HG03571 (cell line): ENCODE measurements at regions not wholly inside any gene's neighbourhood (a gene's known extent, or its start where the extent isn't known, plus 50 kb on each side); places are given as distances from the start of the nearest gene placed in this dataset.
"Not testable (repeated sequence)": the region's sequence is repeated elsewhere in the genome, so short reads cannot be mapped to it uniquely, and the experiment has no call there.

Source experiments
- ATAC-seq: cut with Tn5 transposase; IDR thresholded peaks from one replicate; pipeline ENCODE4 v1.9.1; 2021; ENCODE audit not compliant: unreplicated experiment

GRCh38 chr10:28986117-28986792, 302.6 kb upstream of the LYZL1 start:
- no peak for ATAC-seq

DNA sequence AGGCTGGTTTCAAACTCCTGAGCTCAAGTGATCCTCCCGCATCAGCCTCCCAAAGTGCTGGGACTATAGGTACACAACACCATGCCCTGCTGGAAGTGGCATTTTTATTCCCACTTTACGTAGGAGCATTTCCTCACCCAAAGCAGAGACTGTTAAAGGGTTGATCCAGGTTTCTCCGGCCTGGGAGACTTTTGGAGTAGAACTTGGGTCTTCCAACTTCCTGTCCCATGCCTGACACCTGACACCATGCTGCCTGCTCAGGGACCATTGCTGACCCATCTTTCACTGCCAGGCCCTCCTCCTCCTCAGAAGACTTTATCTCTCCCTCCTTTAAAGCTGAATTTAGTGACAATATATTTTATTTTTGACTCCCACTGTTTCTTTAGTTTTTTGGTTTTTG, 302.0 kb upstream of the LYZL1 start:
- ATAC-seq = no peak

DNA sequence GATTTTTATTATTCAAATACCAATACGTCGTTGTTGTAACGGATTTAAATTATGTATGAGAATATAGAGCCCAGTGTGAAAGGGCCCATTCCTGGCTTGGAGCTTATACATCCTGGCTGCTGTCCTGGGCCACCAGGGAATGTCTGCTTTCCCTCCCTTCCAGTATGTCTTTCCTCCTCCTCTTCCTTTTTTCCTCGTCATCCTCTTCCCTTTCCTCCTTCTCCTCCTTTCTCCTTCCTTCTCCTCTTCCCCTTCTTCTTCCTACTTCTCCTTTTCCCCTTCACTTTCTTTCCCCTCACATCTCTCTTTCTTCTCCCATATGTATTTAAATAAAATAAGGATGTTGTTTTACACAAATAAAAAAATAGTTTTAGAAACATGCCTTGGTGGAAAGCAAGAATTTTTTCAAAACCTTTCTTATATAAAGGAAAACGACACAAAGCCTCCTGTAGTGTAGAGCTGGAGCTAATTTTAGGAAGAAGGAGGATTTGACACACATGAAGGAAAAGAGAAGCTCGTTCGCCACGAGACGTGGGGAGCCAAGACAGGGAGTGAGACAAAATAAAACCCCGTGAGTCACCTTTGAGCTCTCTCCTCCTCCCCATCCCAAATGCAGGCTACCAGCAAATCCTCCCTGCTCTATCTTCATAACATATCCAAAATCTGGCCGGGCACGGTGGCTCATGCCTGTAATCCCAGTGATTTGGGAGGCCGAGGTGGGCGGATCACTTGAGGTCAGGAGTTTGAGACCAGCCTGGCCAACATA, 301.1 kb upstream of the LYZL1 start:
- ATAC-seq = no peak

GRCh38 chr10:28988980-28989379, 299.9 kb upstream of the LYZL1 start:
- no peak for ATAC-seq

- no peak for ATAC-seq
Measured at GRCh38 chr10:28991333-28992270, 297.3 kb upstream of the LYZL1 start.

DNA sequence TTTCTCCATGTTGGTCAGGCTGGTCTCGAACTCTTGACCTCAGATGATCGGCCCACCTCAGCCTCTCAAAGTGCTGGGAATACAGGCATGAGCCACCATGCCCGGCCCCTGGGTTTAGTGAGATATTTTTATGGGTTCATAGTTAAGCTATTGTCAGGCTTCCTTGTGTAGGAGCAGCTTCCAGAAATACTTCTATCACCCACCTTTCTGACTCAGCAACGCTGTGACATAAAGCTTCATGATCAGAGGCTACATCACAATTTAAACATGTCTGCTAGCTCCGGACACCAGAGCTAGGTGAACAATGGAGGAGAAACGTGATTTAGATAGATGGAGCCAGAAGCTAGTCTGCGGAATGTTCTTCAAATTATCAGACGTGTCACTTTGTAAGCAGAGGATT, 295.8 kb upstream of the LYZL1 start:
- ATAC-seq = no peak

DNA sequence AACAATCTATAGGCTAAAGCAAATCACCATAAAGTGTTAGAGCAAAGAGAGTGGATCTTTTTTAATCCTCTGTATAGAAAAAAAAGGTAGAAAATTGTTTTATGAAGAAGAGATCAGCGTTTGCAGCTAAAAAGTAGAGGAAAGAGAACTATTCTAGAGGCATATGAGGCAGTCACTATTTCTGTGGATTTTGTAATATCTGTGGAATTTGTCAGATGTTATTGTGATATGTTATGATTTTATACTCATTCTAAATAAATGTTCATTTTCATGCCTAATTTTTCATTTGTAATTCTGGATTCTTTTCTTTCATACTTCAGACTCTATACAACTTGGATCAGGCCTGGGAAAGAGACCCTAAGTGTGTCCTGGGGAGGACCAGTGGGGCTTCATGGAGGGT, 295.0 kb upstream of the LYZL1 start:
- ATAC-seq = no peak

DNA sequence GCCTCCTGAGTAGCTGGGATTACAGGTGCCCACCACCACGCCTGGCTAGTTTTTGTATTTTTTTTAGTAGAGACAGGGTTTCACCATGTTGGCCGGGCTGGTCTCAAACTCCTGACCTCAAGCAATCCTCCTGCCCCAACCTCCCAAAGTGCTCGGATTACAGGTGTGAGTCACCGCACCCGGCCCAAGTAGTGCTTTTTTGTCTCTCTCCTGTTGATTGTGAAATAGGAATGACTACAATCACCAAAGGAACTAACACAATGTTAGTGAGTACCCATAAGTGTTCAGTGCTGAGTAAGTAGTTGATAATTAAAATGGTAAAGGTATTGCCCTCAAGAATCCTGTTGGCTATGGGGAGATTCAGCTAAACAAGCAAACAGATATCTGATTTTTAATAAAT, 294.1 kb upstream of the LYZL1 start:
- ATAC-seq = not testable (repeated sequence)

- ATAC-seq = no peak
Measured at GRCh38 chr10:28995497-28995896, 293.4 kb upstream of the LYZL1 start.

DNA sequence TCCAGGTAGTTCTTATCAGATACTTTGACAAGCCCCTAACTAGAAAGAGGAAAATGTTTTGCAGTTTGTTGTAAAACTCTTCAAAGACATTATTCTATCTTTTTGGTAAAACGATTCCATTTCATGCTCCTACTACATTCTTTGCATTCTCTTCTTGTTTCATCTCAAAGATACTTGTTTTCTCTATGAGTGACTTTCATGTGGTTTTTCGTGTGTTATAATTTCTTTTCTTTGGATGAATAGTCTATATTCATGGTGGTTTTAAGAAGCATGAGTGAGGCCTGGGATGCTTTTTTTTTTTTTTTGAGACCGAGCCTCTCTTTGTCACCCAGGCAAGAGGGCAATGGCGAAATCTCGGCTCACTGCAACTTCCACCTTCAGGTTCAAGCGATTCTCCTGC, 292.5 kb upstream of the LYZL1 start:
- ATAC-seq = no peak

- no peak for ATAC-seq
Measured at GRCh38 chr10:28996947-28997551, 291.8 kb upstream of the LYZL1 start.

DNA sequence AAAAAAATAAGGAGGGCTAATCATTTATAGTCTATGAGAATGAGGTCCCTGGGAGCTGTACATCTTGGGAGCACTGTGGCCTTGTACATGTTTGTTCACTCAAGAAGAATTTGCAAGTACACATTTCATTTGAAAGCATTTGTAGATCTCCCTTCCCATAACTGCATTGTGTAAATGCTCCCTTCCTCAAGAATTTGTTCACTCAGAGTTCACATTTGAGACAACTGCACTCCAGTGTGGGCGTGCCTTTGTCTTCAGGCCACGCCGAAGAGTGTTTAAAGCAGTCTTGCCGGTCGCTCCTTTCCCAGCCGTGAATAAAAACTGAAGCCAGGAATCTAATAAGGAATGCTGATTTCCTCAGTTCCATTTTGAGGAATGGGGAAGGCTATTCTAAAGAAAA, 291.1 kb upstream of the LYZL1 start:
- ATAC-seq = no peak

DNA sequence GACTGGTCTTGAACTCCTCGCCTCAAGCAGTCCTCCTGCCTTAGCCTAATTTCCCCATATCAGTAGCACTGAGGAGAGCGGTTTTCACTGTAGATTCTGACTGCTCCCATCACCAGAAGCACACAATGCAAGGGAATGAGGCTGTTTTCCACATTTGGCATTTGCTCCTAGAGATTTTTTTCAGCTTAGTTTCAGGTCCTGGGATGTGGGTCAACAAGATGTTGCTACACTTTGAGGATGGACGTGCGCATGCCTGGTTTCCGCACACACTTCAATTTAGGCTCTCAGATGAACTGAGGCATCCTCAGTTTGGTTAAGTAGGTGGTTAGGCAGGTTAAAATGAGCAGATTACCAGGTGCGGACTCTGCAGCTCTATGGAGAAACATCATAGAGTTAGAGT, 287.1 kb upstream of the LYZL1 start:
- ATAC-seq = no peak

DNA sequence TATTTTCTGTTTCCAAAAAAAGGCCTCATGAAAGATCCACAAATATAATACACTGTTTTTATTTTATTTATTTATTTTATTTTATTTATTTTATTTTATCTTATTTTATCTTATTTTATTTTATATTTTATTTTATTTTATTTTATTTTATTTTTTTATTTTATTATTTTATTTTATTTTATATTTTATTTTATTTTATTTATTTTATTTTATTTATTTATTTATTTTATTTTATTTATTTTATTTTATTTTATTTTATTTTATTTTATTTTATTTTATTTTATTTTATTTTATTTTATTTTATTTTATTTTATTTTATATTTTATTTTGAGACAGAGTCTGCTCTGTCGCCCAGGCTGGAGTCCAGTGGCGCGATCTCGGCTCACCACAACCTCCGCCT, 285.9 kb upstream of the LYZL1 start:
- not testable (repeated sequence) for ATAC-seq

- ATAC-seq = no peak
Measured at GRCh38 chr10:29005988-29006387, 282.9 kb upstream of the LYZL1 start.

GRCh38 chr10:29007370-29007747, 281.5 kb upstream of the LYZL1 start:
- ATAC-seq = no peak

DNA sequence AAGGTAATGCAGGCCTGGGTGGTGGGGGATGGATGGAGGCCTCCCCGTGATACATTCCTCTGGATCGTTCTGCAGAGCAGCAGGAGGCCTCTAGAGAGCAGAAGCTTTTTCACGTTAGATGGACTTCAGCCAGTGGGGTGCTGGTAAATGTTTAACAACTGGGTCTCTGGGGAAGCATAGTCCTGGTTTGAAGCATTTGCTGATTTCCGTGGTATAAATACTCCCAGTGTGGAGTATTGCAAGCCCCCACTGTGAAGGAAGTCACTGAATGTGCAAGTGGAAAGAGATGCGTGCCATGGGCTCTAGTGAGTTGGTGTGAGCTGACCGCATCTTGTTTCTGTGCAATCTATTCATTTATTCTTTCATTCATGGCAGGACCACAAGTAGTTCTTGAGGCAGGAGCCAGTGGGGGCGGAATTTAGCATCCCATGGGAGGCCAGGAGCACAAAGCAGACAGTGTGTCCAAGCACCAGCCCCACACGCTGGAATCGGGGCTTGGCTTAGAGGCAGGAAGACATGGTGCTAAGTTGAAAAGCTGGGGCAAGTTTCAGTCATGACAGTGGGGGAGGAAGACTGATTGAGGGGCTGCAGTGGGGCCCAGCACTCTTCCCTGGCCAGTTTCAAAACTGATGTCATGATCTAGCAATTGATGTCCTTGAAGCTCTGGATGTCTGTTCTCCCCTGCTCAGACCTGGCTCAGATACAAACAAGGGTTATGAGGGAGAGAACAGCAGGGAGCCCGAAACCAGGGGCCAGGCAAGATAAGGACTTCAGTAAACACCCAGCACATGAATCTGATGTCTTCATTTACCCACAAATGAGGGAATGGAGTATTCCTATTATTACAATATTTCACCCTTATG, 280.9 kb upstream of the LYZL1 start:
- ATAC-seq = no peak

DNA sequence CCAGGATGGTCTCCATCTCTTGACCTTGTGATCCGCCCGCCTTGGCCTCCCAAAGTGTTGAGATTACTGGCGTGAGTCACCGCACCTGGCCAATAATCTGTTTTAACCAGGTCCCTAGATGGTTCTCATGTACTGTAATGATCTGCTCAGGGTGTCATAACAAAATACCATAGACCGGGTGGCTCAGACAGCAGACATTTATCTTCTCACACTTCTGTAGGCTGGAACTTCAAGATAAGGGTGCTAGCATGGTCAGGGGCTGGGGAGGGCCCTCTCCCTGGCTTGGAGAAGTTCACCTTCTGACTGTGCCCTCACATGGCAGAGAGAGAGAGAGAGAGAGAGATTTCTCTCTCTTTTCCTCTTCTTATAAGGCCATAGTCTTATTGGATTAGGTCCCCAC, 279.4 kb upstream of the LYZL1 start:
- ATAC-seq = no peak

DNA sequence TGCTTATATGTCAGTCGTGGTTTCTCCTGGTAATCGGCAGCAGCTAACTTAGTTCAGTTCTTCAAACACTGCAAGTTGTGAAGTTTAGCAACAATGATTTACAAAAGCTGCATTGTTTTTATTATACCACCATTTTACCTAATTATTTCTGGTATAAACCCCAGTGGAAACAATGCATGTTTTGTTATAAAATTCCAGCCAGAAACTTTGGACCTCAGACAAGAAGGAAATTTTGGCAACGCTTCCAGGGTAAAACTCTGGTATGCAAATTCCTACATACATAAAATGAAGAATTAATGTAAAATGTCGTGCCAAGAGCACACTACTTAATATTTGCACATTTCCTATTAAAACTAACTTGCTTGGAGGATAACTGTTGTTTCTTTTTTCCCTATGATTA, 277.4 kb upstream of the LYZL1 start:
- no peak for ATAC-seq

DNA sequence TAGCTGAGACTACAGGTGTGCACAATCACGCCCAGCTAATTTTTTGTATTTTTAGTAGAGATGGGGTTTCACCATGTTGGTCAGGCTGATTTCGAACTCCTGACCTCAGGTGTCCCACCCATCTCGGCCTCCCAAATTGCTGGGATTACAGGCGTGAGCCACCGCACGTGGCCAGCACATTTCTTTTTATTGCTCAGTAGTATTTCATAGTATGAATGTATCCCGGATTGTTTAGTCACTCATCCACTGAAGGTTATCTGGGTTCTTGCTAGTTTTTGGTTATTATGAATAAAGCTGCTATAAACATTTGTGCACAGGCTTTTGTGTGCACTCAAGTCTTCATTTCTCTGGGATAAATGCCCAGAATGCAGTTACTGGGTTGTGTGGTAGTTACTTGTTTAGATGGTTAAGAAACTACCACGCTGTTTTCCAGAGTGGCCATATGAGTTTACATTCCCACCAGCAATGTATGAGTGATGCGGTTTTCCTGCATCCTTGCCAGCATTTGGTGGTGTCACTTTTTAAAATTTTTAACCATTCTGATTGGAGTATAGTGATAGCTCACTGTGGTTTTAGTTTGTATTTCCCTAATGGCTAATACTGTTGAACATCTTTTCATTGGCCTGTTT, 275.8 kb upstream of the LYZL1 start:
- ATAC-seq = no peak
